C4-2B (cell line): ENCODE measurements at regions not wholly inside any gene's neighbourhood (a gene's known extent, or its start where the extent isn't known, plus 50 kb on each side); places are given as distances from the start of the nearest gene placed in this dataset.

Experiments
- ZFX ChIP-seq: fragments of 450-650 bp; IDR thresholded peaks from 2 replicates; pipeline ENCODE4 v1.6.1; 2017
- TF ChIP-seq, protein P1 (sequence below): fragments of 450-650 bp; conservative IDR thresholded peaks from 2 replicates; pipeline ENCODE4 v1.5.1; 2017; ENCODE audit warnings: mild to moderate bottlenecking

DNA sequence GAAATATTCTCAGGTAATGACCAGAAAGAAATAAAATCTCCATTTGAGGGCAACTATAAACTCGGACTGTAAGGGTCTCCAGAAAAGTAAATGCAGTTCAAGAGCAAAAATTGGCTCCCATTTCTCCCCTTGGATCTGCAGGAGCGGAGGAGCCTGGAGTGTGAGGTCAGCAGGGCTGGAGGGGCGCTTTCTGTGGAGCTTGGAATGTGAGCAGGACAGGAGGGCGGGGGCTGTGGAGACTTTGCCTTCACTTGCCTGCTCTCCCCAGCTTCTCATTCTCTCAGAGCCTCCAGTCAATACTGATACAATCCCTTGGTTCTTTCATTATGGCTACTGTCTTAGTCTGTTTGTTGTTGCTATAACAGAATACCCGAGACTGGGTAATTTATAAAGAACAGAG, 162.8 kb upstream of the ANKH start:
- TF ChIP-seq, protein P1, sequence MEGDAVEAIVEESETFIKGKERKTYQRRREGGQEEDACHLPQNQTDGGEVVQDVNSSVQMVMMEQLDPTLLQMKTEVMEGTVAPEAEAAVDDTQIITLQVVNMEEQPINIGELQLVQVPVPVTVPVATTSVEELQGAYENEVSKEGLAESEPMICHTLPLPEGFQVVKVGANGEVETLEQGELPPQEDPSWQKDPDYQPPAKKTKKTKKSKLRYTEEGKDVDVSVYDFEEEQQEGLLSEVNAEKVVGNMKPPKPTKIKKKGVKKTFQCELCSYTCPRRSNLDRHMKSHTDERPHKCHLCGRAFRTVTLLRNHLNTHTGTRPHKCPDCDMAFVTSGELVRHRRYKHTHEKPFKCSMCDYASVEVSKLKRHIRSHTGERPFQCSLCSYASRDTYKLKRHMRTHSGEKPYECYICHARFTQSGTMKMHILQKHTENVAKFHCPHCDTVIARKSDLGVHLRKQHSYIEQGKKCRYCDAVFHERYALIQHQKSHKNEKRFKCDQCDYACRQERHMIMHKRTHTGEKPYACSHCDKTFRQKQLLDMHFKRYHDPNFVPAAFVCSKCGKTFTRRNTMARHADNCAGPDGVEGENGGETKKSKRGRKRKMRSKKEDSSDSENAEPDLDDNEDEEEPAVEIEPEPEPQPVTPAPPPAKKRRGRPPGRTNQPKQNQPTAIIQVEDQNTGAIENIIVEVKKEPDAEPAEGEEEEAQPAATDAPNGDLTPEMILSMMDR: no peak
- TF ChIP-seq ZFX: no peak
